ENCODE measurements at regions not wholly inside any gene's neighbourhood (a gene's known extent, or its start where the extent isn't known, plus 50 kb on each side); places are given as distances from the start of the nearest gene placed in this dataset.

GRCh38 chr13:77981281-77981881, 62.8 kb upstream of the EDNRB start:
- no peak for DNase-seq (ENCODE audit: low spot score)
- WGBS: 43% methylated on average over 1 of the region's 1 CpG
- no peaks in the 10 kb centered on the region for H3K9me3 ChIP-seq
- no peak overlapping the region for H3K4me3 ChIP-seq
- TF ChIP-seq POLR2A (IDR thresholded peaks at IDR 0.05): no peak
- TF ChIP-seq CTCF (IDR thresholded peaks at IDR 0.05): no peak
- TF ChIP-seq POLR2AphosphoS5 (IDR thresholded peaks at IDR 0.05): no peak
- no peaks in the 10 kb centered on the region for H3K4me1 ChIP-seq (replicated peaks)
- no peak overlapping the region for H3K27ac ChIP-seq
- H3K36me3 ChIP-seq: no peaks in the 10 kb centered on the region
- no peaks in the 10 kb centered on the region for H3K27me3 ChIP-seq (replicated peaks; ENCODE audit: insufficient read depth)
- intact Hi-C loops (cut with DNase I): no loop called here

- no peak for TF ChIP-seq CTCF (IDR thresholded peaks at IDR 0.05)
- no peak for TF ChIP-seq POLR2A (IDR thresholded peaks at IDR 0.05)
- TF ChIP-seq POLR2AphosphoS5 (IDR thresholded peaks at IDR 0.05): no peak
- intact Hi-C loops (cut with DNase I): no loop called here
- no peak for DNase-seq (ENCODE audit: low spot score)
- H3K27ac ChIP-seq: no peak overlapping the region
- H3K9me3 ChIP-seq: no peaks in the 10 kb centered on the region
- no peaks in the 10 kb centered on the region for H3K4me1 ChIP-seq (replicated peaks)
- no peaks in the 10 kb centered on the region for H3K36me3 ChIP-seq
- no peaks in the 10 kb centered on the region for H3K27me3 ChIP-seq (replicated peaks; ENCODE audit: insufficient read depth)
- 28% methylated on average over 2 of the region's 2 CpGs for WGBS
- H3K4me3 ChIP-seq: no peak overlapping the region
These were observed 62.0 kb upstream of the EDNRB start for GRCh38 chr13:77980592-77980991.

GRCh38 chr13:77979721-77980385, 61.2 kb upstream of the EDNRB start:
- no peak overlapping the region for H3K27ac ChIP-seq
- H3K9me3 ChIP-seq: no peaks in the 10 kb centered on the region
- H3K4me1 ChIP-seq (replicated peaks): no peaks in the 10 kb centered on the region
- intact Hi-C loops (cut with DNase I): no loop called here
- DNase-seq (ENCODE audit: low spot score): no peak
- H3K27me3 ChIP-seq (replicated peaks; ENCODE audit: insufficient read depth): no peaks in the 10 kb centered on the region
- WGBS: 86% methylated on average over 3 of the region's 3 CpGs
- no peaks in the 10 kb centered on the region for H3K36me3 ChIP-seq
- H3K4me3 ChIP-seq: no peak overlapping the region
- TF ChIP-seq CTCF (IDR thresholded peaks at IDR 0.05) (no peak), POLR2AphosphoS5 (IDR thresholded peaks at IDR 0.05) (no peak), POLR2A (IDR thresholded peaks at IDR 0.05) (no peak)

- 89% methylated on average over 13 of the region's 14 CpGs for WGBS
- no peaks in the 10 kb centered on the region for H3K9me3 ChIP-seq
These were observed 56.9 kb upstream of the EDNRB start for GRCh38 chr13:77975358-77976042.

More at GRCh38 chr13:77975358-77976042, 56.9 kb upstream of the EDNRB start:
- Histone ChIP-seq H3K36me3 (no peaks in the 10 kb centered on the region), H3K27ac (no peak overlapping the region), H3K4me3 (no peak overlapping the region), H3K4me1 (replicated peaks) (no peaks in the 10 kb centered on the region), H3K27me3 (replicated peaks; ENCODE audit: insufficient read depth) (no peaks in the 10 kb centered on the region)
- intact Hi-C loops (cut with DNase I): no loop called here
- no peak for TF ChIP-seq POLR2A (IDR thresholded peaks at IDR 0.05)
- no peak for TF ChIP-seq CTCF (IDR thresholded peaks at IDR 0.05)
- no peak for TF ChIP-seq POLR2AphosphoS5 (IDR thresholded peaks at IDR 0.05)
- no peak for DNase-seq (ENCODE audit: low spot score)

Measured in prostate gland (tissue), 2 donors.